GM18498 (cell line): ENCODE measurements at regions not wholly inside any gene's neighbourhood (a gene's known extent, or its start where the extent isn't known, plus 50 kb on each side); places are given as distances from the start of the nearest gene placed in this dataset.

Experiments
- ATAC-seq: cut with Tn5 transposase; IDR thresholded peaks from one replicate; pipeline ENCODE4 v1.9.1; 2021; ENCODE audit warnings: mild to moderate bottlenecking, moderate library complexity; ENCODE audit not compliant: unreplicated experiment

GRCh38 chr14:25108291-25108690 lies 58.3 kb upstream of the STXBP6 start:
- no peak for ATAC-seq

DNA sequence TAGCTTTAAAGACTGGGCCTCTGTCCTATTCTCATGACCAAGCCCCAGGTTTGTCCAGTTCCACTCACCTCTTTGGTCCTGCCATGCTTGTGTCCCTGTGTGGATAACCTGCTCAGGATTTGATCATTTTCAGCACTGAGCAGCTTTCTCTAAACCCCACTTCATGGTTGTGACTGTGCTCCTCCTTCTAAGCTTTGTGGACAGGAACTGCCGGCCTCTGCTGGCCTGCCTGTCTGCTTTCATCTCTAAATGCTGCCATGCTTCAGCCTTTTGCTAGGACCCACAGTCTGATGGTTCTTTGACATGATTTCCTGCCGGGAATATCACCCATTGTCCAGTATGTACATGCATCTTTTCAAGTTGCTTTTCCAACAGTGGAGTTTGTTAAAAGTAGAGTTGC lies 53.9 kb upstream of the STXBP6 start:
- no peak for ATAC-seq

DNA sequence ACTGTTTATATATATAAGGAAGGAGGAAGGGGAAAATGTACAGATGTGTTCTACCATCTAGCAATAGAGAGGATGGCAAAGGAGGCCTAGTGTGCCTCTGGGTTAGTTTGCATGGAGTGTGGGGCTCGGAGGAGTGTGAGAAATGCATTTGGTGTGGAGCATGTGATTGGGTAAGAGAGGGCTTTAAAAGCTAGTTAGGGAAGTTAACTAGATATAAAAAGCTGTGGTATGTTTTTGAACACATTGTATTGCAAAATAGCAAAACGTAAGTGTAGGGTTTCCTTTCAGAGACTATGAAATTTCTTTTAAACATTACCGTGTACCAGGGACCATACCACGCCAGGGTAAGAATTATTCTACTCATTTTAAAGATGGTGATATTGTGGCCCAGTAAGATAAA lies 53.3 kb upstream of the STXBP6 start:
- ATAC-seq = no peak

DNA sequence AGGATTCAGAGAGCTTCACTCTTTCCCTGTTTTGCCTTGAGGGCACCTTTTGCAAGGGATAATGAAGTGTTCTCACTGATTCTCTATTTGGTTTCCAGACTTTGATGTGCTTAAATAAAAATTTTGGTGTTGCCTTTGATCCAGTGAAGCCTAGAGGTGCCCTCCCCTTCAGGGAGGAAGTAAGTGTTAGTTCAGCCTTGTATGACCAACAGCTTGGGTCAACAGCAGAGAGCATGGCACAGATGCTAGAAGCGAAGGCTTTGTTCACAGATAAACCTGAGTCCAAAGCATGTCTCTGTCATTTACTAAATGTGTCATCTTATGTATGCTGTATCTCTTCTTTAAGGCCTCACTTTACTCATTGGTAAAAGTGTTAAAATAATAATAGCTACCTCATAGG lies 52.8 kb upstream of the STXBP6 start:
- ATAC-seq = no peak

DNA sequence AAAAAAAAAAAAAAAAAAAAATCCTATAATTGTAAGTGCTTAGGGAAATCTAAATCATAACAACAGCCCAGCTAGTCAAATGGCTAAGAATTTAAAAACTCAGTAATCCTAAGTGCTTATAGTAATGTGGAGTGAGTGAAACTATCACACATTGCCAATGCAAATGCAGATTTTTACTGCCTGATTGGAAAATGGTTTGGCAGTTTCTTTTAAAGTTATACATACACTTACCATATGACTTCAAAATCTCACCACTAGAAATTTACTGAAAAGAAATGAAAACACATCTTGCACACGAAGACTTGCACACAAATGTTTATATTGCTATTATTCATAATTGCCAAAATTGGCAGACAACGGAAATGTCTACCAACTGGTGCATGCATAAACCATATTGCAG lies 51.3 kb upstream of the STXBP6 start:
- no peak for ATAC-seq
